GM19372 (cell line): ENCODE measurements at regions not wholly inside any gene's neighbourhood (a gene's known extent, or its start where the extent isn't known, plus 50 kb on each side); places are given as distances from the start of the nearest gene placed in this dataset.

Experiments
- ATAC-seq: cut with Tn5 transposase; IDR thresholded peaks from one replicate; pipeline ENCODE4 v1.9.1; 2021; ENCODE audit warnings: mild to moderate bottlenecking, low read depth, moderate library complexity; ENCODE audit not compliant: unreplicated experiment

- no peak for ATAC-seq
Observed at GRCh38 chr7:155213955-155214740, 83.5 kb upstream of the INSIG1 start.

GRCh38 chr7:155215576-155216325, 81.9 kb upstream of the INSIG1 start:
- ATAC-seq: no peak

- ATAC-seq: no peak
Observed at GRCh38 chr7:155216475-155217272, 81.0 kb upstream of the INSIG1 start.

GRCh38 chr7:155217634-155218033, 80.0 kb upstream of the INSIG1 start:
- ATAC-seq: no peak

- no peak for ATAC-seq
Observed at GRCh38 chr7:155218276-155219153, 79.2 kb upstream of the INSIG1 start.

- ATAC-seq: no peak
Observed at GRCh38 chr7:155219154-155219531, 78.5 kb upstream of the INSIG1 start.

GRCh38 chr7:155219947-155220769, 77.5 kb upstream of the INSIG1 start:
- ATAC-seq: no peak

- no peak for ATAC-seq
Observed at GRCh38 chr7:155220903-155221302, 76.8 kb upstream of the INSIG1 start.

- no peak for ATAC-seq
Observed at GRCh38 chr7:155221547-155221946, 76.1 kb upstream of the INSIG1 start.

GRCh38 chr7:155222061-155222460, 75.6 kb upstream of the INSIG1 start:
- no peak for ATAC-seq

GRCh38 chr7:155222573-155222972, 75.1 kb upstream of the INSIG1 start:
- ATAC-seq: no peak

- ATAC-seq: no peak
Observed at GRCh38 chr7:155223021-155223420, 74.7 kb upstream of the INSIG1 start.

- ATAC-seq: no peak
Observed at GRCh38 chr7:155223503-155223902, 74.2 kb upstream of the INSIG1 start.

GRCh38 chr7:155224116-155224811, 73.4 kb upstream of the INSIG1 start:
- ATAC-seq: no peak

GRCh38 chr7:155225095-155225494, 72.6 kb upstream of the INSIG1 start:
- ATAC-seq: no peak

- ATAC-seq: no peak
Observed at GRCh38 chr7:155225516-155225915, 72.2 kb upstream of the INSIG1 start.

- ATAC-seq: no peak
Observed at GRCh38 chr7:155226261-155227003, 71.2 kb upstream of the INSIG1 start.
